ENCODE measurements at regions not wholly inside any gene's neighbourhood (a gene's known extent, or its start where the extent isn't known, plus 50 kb on each side); places are given as distances from the start of the nearest gene placed in this dataset.

DNA sequence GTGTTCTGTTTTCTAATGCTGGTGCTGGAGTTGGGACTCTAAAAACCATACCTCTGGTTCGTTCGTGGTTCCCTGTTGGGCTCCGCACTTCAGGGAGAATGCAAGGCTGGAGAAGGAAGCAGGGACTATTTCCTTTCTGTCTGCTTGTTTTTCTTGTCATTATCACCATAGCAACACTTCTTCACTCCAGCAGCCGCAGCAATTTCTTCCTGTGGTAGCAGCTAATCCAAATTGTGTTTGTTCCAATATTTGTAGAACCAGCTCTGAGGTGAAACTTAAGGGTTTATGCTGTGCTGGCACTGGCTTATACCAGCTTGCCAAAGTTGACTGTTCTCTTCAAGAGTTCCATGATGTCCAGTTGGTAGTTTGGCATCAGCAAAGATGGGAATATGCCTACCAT is 301.4 kb upstream of the SYT4 start:
- TF ChIP-seq CTCF (IDR thresholded peaks at IDR 0.05) (no peak), POLR2A (IDR thresholded peaks at IDR 0.05) (no peak)
